Ishikawa (cell line): ENCODE measurements at regions not wholly inside any gene's neighbourhood (a gene's known extent, or its start where the extent isn't known, plus 50 kb on each side); places are given as distances from the start of the nearest gene placed in this dataset.

Source experiments
- CEBPB ChIP-seq: IDR thresholded peaks from 2 replicates; pipeline ENCODE4 v1.6.1; 2012
- CREB1 ChIP-seq: IDR thresholded peaks from 2 replicates; pipeline ENCODE4 v1.6.1; 2012; ENCODE audit warnings: low read depth
- EGR1 ChIP-seq: IDR thresholded peaks from 2 replicates; pipeline ENCODE4 v1.6.1; 2012
- EP300 ChIP-seq: IDR thresholded peaks from 2 replicates; pipeline ENCODE4 v1.6.1; 2012; ENCODE audit warnings: borderline replicate concordance
- FOXM1 ChIP-seq: IDR thresholded peaks from 2 replicates; pipeline ENCODE4 v1.6.1; 2012; ENCODE audit warnings: low read depth, borderline replicate concordance
- NFIC ChIP-seq: IDR thresholded peaks from 2 replicates; pipeline ENCODE4 v1.6.1; 2012
- RAD21 ChIP-seq: IDR thresholded peaks from 2 replicates; pipeline ENCODE4 v1.6.1; 2012; ENCODE audit warnings: low read depth
- TAF1 ChIP-seq: IDR thresholded peaks from 2 replicates; pipeline ENCODE4 v1.6.1; 2012; ENCODE audit warnings: low read depth, mild to moderate bottlenecking
- TCF12 ChIP-seq: IDR thresholded peaks from 2 replicates; pipeline ENCODE4 v1.6.1; 2012; ENCODE audit warnings: low read depth
- TEAD4 ChIP-seq: IDR thresholded peaks from 2 replicates; pipeline ENCODE4 v1.6.1; 2012
- YY1 ChIP-seq: IDR thresholded peaks from 2 replicates; pipeline ENCODE4 v1.6.1; 2012; ENCODE audit warnings: low read depth
- ZBTB7A ChIP-seq: IDR thresholded peaks from 2 replicates; pipeline ENCODE4 v1.6.1; 2012; ENCODE audit warnings: low read depth
- TF ChIP-seq, protein P1 (sequence below): IDR thresholded peaks from 2 replicates; pipeline ENCODE4 v1.6.1; 2012
- TF ChIP-seq, protein P2 (sequence below): IDR thresholded peaks from 2 replicates; pipeline ENCODE4 v1.6.1; 2012
- TF ChIP-seq, protein P3 (sequence below): IDR thresholded peaks from 2 replicates; pipeline ENCODE4 v1.6.1; 2012; ENCODE audit warnings: low read depth, mild to moderate bottlenecking

DNA sequence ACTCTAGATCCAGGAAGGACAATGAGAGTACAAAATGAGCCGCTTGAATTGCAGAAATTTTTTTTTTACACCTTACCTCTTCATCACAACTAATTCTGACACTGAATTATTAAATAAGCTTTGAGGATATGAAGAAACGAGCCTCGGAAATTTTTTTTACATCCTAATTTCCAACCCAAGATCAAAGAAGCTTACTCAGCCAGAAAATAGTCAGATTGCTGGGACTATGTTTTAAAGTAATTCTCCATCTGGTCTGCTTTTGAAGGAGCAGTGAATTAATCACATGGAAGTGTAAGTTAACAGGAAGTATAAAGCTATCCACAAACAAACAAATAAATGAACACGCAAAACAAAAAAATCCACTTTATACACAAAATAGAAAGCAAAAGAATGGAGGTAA, 437.0 kb upstream of the KCNMB2 start:
- TF ChIP-seq TCF12: no peak

DNA sequence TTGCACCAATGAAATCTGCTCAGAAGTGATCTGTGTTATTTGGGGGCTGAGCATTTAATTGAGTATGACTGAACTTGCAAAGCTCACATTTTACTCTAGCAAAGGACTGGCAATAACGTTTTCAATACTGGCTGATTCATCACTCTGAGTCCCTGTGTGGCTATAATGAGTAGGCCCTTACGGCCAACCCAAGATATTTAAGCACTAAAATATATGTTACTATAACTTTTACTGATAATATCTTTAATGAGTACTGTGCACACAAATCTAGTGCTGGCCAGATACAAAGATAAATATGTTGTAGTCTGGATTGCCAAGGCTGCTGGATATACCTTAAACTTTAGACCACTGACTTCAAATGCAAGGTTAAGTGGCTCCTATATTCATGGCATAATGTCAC, 436.4 kb upstream of the KCNMB2 start:
- TF ChIP-seq TEAD4: no peak
- TF ChIP-seq, protein P1, sequence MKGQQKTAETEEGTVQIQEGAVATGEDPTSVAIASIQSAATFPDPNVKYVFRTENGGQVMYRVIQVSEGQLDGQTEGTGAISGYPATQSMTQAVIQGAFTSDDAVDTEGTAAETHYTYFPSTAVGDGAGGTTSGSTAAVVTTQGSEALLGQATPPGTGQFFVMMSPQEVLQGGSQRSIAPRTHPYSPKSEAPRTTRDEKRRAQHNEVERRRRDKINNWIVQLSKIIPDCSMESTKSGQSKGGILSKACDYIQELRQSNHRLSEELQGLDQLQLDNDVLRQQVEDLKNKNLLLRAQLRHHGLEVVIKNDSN: no peak

DNA sequence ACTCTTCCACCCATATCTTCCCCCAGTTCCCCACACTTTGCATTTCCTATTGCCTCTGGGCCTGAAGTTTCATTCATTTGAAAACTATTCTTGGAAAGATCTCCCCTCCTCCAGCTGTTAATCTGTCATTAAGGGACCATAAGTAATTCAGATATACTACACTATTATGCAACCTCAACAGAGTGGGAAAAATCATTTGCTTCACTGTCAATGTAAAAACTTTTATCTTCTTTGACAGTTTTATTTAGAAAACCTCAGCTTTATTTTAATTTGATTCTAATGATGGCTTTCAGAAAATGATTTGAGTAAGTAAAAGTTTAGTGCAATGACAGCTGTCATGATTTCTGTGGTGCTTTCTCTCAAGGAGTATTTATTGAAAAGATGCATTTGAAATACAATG, 435.3 kb upstream of the KCNMB2 start:
- TF ChIP-seq TCF12 (no peak), TAF1 (no peak), YY1 (no peak), EP300 (no peak), FOXM1 (no peak), CEBPB (no peak), CREB1 (no peak), ZBTB7A (no peak)
- TF ChIP-seq, protein P1: no peak
- TF ChIP-seq, protein P2, sequence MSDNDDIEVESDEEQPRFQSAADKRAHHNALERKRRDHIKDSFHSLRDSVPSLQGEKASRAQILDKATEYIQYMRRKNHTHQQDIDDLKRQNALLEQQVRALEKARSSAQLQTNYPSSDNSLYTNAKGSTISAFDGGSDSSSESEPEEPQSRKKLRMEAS: no peak
- TF ChIP-seq, protein P3, sequence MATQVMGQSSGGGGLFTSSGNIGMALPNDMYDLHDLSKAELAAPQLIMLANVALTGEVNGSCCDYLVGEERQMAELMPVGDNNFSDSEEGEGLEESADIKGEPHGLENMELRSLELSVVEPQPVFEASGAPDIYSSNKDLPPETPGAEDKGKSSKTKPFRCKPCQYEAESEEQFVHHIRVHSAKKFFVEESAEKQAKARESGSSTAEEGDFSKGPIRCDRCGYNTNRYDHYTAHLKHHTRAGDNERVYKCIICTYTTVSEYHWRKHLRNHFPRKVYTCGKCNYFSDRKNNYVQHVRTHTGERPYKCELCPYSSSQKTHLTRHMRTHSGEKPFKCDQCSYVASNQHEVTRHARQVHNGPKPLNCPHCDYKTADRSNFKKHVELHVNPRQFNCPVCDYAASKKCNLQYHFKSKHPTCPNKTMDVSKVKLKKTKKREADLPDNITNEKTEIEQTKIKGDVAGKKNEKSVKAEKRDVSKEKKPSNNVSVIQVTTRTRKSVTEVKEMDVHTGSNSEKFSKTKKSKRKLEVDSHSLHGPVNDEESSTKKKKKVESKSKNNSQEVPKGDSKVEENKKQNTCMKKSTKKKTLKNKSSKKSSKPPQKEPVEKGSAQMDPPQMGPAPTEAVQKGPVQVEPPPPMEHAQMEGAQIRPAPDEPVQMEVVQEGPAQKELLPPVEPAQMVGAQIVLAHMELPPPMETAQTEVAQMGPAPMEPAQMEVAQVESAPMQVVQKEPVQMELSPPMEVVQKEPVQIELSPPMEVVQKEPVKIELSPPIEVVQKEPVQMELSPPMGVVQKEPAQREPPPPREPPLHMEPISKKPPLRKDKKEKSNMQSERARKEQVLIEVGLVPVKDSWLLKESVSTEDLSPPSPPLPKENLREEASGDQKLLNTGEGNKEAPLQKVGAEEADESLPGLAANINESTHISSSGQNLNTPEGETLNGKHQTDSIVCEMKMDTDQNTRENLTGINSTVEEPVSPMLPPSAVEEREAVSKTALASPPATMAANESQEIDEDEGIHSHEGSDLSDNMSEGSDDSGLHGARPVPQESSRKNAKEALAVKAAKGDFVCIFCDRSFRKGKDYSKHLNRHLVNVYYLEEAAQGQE: no peak

DNA sequence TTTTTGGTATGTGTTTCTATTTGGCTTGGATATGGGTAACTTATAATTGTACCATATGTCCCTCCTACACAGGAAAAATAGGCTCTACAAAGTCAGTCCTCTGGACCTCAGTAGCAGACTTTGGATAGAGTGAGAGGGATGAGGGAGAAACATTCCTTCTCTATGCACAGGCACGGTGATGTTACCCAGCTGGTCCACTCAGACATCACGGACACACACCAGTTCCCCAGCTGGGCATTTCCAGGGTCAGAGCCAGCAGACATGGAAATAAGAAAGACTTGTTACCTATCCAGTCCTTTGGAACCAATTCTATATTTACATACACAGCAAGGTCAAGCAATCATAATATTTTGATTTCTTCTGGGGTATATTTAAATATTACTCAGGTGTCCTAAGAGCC, 433.1 kb upstream of the KCNMB2 start:
- TF ChIP-seq YY1 (no peak), TAF1 (no peak), CREB1 (no peak), EGR1 (no peak), RAD21 (no peak), TCF12 (no peak), NFIC (no peak), TEAD4 (no peak), CEBPB (no peak), FOXM1 (no peak), ZBTB7A (no peak), EP300 (no peak)
- TF ChIP-seq, protein P2: no peak
- TF ChIP-seq, protein P1: no peak
- TF ChIP-seq, protein P3: no peak

DNA sequence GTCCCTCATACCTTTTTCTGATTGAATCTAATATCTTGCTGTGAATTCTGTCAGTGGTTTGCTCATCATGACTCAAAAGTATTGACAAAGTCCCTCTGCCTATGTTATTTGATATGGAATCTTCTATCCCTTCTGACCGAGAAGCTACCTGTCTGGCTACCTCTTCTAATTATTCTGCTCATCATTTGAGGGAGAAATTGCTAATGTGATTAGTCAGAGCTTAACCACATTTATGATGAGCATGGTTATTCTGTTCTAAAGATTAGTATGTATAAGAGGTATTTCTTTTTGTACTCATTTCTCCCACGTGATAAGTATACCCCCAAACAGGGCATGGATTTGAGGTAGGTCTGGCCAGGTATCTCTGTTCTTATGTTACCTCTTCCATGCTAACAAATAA, 428.4 kb upstream of the KCNMB2 start:
- TF ChIP-seq, protein P2: no peak
- TF ChIP-seq TCF12: no peak

DNA sequence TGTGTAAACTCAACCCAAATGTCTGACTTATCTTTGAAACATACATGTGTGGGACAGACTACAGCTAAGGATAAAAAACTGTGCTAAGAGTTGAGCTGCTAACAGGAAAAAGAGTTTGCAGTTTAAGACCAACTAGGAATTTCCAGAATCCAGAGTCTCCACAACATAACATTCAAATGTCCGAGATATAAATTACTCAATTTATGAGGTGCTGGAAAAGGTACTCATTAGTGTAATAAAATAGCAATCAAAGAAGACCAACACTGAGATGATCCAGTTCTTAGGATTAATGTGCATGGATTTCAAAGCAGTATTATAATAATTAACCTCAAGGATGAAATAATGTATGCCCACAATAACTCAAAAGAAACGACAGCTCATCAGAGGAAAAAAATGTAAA, 426.5 kb upstream of the KCNMB2 start:
- TF ChIP-seq YY1: no peak
- no peak for TF ChIP-seq TEAD4
- no peak for TF ChIP-seq CEBPB
- TF ChIP-seq NFIC: no peak
- no peak for TF ChIP-seq EP300
- TF ChIP-seq ZBTB7A: no peak
- TF ChIP-seq, protein P2: no peak
- no peak for TF ChIP-seq EGR1
- TF ChIP-seq, protein P1: no peak
- no peak for TF ChIP-seq FOXM1
- TF ChIP-seq TAF1: no peak
- TF ChIP-seq, protein P3: no peak
